Neutrophil (primary cell): ENCODE measurements at regions not wholly inside any gene's neighbourhood (a gene's known extent, or its start where the extent isn't known, plus 50 kb on each side); places are given as distances from the start of the nearest gene placed in this dataset.

Experiments
- H3K27ac ChIP-seq: fragments of 200-600 bp; sonication (generic); 2 replicates; pipeline ENCODE4 v1.5.1; 2016; ENCODE audit warnings: mild to moderate bottlenecking, moderate library complexity
- H3K27me3 ChIP-seq: fragments of 200-600 bp; sonication (generic); 2 replicates; pipeline ENCODE4 v1.6.0; 2016; ENCODE audit warnings: mild to moderate bottlenecking
- H3K36me3 ChIP-seq: fragments of 200-600 bp; sonication (generic); 2 replicates; pipeline ENCODE4 v1.5.1; 2017
- H3K4me1 ChIP-seq, 2 experiments: fragments of 200-600 bp in 1 of 2; sonication (generic) in 1 of 2; 1 replicate in 1 of 2; 2 replicates in 1 of 2; pipeline versions ENCODE4 v1.5.1 to v1.6.1; 2013 to 2016; ENCODE audit warnings: low read depth in 1 of 2, low read length in 1 of 2, mild to moderate bottlenecking in 1 of 2, moderate library complexity in 1 of 2; ENCODE audit not compliant: control insufficient read depth in 1 of 2, insufficient read depth in 1 of 2
- H3K4me3 ChIP-seq, 2 experiments: fragments of 200-600 bp in 1 of 2; sonication (generic) in 1 of 2; 1 replicate in 1 of 2; 2 replicates in 1 of 2; pipeline ENCODE4 v1.5.1; 2013 to 2016; ENCODE audit warnings: low read depth in 1 of 2, low read length in 1 of 2, mild to moderate bottlenecking in 1 of 2, moderate library complexity in 1 of 2
- H3K9me3 ChIP-seq: fragments of 200-600 bp; sonication (generic); 2 replicates; pipeline ENCODE4 v1.5.1; 2016
- TF ChIP-seq, protein P1 (sequence below): fragments of 200-600 bp; sonication (generic); IDR thresholded peaks from 2 replicates; pipeline ENCODE4 v1.5.1; 2016; ENCODE audit warnings: antibody characterized with exemption

DNA sequence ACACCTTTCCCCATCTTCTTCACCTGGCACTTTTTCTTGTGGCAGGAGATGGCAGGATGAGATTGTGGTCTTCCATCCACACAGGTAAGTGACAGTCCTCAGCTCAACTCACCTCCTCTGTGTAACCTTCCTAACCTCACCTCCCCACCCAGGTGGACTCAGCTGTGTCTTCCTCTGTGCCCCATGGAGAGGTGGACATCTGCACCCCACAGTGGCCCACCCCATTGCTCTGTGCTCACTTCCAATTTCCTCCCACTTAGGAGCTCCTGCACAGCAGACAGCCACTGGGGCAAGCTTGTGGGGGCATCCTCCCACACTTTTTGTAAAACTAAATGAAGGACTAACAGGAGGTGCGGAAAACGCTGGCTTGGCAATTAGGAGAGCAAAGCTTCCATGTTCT, 61.6 kb downstream of the MSX1 start:
- no peaks in the 10 kb centered on the region for H3K36me3 ChIP-seq

DNA sequence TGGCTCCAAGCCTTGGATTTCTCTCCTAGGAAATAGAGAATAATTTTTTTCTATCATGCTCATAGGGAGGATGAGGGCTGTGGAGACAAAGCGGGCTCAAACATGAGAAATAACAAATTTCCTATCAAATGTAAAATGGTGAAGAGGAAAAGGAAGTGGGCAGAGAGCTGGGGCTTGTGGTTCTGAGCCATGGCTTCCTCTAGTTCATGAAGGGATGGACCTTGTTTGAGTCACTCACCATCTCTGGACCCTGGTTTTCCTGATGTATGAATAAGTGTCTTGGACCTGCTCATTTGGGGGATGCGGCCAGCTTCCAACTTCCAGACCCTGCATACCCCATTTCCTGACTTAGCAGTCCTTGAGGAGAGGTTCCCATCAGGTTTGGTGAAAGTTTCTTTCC, 63.0 kb downstream of the MSX1 start:
- TF ChIP-seq, protein P1, sequence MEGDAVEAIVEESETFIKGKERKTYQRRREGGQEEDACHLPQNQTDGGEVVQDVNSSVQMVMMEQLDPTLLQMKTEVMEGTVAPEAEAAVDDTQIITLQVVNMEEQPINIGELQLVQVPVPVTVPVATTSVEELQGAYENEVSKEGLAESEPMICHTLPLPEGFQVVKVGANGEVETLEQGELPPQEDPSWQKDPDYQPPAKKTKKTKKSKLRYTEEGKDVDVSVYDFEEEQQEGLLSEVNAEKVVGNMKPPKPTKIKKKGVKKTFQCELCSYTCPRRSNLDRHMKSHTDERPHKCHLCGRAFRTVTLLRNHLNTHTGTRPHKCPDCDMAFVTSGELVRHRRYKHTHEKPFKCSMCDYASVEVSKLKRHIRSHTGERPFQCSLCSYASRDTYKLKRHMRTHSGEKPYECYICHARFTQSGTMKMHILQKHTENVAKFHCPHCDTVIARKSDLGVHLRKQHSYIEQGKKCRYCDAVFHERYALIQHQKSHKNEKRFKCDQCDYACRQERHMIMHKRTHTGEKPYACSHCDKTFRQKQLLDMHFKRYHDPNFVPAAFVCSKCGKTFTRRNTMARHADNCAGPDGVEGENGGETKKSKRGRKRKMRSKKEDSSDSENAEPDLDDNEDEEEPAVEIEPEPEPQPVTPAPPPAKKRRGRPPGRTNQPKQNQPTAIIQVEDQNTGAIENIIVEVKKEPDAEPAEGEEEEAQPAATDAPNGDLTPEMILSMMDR, result no peak
- peaks cover 0 to 11% of the 10 kb centered on the region in 2 experiments for H3K4me1 ChIP-seq
- no peaks in the 10 kb centered on the region for H3K36me3 ChIP-seq
- no peaks in the 10 kb centered on the region for H3K9me3 ChIP-seq
- H3K27me3 ChIP-seq, result peaks cover 9% of the 10 kb centered on the region
- H3K4me3 ChIP-seq, result no peak overlapping the region
- H3K27ac ChIP-seq, result no peak overlapping the region

More for the DNA sequence above, 61.6 kb downstream of the MSX1 start:
- H3K27me3 ChIP-seq, result peaks cover 15% of the 10 kb centered on the region
- H3K4me3 ChIP-seq, result no peak overlapping the region
- H3K27ac ChIP-seq, result no peak overlapping the region
- TF ChIP-seq, protein P1, result no peak
- H3K4me1 ChIP-seq, result peaks cover 0 to 11% of the 10 kb centered on the region in 2 experiments
- H3K9me3 ChIP-seq, result no peaks in the 10 kb centered on the region

DNA sequence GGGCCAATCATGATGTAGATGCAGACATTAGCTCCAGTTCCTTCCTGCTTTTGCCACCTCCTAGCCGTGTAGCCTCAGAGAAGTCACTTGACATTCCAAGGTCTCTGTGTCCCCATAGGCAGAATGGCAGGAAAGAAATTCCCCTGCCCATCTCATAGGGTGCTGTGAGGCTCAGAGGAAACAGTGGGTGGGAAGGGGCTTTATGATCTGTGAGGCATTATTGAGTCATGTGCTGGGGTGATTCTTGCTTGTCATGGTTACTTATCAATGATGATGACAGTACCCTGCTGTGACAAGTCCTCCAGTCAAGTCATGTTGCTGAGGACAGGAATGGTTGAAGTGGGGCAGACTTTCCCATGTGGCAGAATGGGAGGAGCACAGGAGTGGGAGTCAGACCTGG, 63.7 kb downstream of the MSX1 start:
- no peaks in the 10 kb centered on the region for H3K9me3 ChIP-seq
- no peak overlapping the region for H3K27ac ChIP-seq
- no peaks in the 10 kb centered on the region for H3K36me3 ChIP-seq
- no peak overlapping the region for H3K4me3 ChIP-seq
- TF ChIP-seq, protein P1, result no peak
- peaks cover 9% of the 10 kb centered on the region for H3K27me3 ChIP-seq
- H3K4me1 ChIP-seq, result peaks cover 0 to 11% of the 10 kb centered on the region in 2 experiments

DNA sequence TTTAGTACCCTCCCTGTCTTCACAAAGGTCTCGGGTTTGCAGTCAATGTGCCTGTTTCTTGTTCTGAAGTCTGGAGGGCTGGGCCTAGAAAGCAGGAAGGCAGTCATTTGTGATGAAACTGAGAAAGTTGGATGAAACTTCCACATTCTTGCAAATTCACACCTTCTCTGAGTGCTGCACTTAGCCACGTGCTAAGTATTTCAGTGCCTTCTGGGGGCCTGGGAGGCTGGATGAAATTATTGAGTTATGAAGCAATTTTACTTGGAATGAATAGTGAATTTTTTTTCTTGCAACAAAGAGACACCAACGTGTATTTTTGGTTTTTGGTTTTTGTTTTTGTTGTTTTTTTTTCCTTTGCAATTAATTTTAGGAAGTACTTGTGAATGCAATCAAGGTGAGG, 71.2 kb downstream of the MSX1 start:
- peak overlapping the region; percentile 73 for H3K27ac ChIP-seq
- H3K4me3 ChIP-seq, result peak overlapping the region in 1 of 2 experiments; percentile 4
- H3K4me1 ChIP-seq, result peaks cover 9 to 18% of the 10 kb centered on the region in 2 experiments
- H3K27me3 ChIP-seq, result peaks cover under 1% of the 10 kb centered on the region
- no peaks in the 10 kb centered on the region for H3K9me3 ChIP-seq
- TF ChIP-seq, protein P1, result no peak
- no peaks in the 10 kb centered on the region for H3K36me3 ChIP-seq

DNA sequence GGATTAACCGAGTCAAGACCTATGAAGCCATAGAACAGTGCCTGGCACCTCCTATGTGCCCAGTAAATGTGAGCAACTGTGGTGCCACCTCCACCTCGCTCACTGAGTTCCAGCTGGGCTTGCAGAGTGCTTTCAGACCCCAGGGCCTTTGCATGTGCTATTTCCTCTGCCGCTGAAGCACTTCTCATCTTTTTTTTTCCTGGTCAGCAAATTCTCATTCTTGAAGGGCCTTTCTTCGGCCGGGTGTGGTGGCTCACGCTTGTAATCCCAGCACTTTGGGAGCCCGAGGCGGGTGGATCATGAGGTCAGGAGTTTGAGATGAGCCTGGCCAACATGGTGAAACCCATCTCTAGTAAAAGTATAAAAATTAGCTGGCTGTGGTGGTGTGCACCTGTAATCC, 76.5 kb downstream of the MSX1 start:
- Histone ChIP-seq H3K36me3 (no peaks in the 10 kb centered on the region), H3K27ac (no peak overlapping the region), H3K4me1 (peaks cover 2 to 8% of the 10 kb centered on the region in 2 experiments), H3K27me3 (no peaks in the 10 kb centered on the region), H3K9me3 (no peaks in the 10 kb centered on the region), H3K4me3 (no peak overlapping the region)
- TF ChIP-seq, protein P1, result no peak

DNA sequence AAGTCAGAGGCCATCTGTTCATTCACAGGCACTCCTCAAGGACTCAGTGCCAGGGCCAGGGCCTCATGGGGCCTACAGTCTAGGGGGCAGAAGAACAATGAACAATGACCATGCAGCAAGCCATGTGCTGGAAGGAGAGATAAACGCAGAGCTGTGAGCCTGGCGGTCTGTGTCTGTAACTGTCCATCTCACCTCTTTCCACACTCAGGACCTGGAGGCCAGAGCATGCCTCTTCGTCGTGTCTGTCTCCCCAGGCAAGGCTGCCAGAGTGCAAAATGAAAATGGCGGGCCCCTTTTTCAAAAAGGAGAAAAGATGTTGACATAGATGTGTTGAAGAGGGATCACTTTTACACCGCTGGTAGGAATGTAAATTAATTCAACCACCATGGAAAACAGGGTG, 78.5 kb downstream of the MSX1 start:
- H3K9me3 ChIP-seq, result no peaks in the 10 kb centered on the region
- no peak overlapping the region for H3K27ac ChIP-seq
- peaks cover under 1 to 5% of the 10 kb centered on the region in 2 experiments for H3K4me1 ChIP-seq
- no peak overlapping the region for H3K4me3 ChIP-seq
- no peaks in the 10 kb centered on the region for H3K36me3 ChIP-seq
- no peaks in the 10 kb centered on the region for H3K27me3 ChIP-seq
- TF ChIP-seq, protein P1, result no peak
